ENCODE measurements at regions not wholly inside any gene's neighbourhood (a gene's known extent, or its start where the extent isn't known, plus 50 kb on each side); places are given as distances from the start of the nearest gene placed in this dataset.

GRCh38 chr16:50996166-50996829, 154.8 kb downstream of the SALL1 start:
- Histone ChIP-seq H3K4me3 (no peak overlapping the region), H3K4me1 (no peaks in the 10 kb centered on the region), H3K9me3 (no peaks in the 10 kb centered on the region), H3K36me3 (no peaks in the 10 kb centered on the region), H3K27ac (no peak overlapping the region), H3K27me3 (no peaks in the 10 kb centered on the region)
- intact Hi-C loops (cut with DNase I): no loop called here
- no peak for DNase-seq
- TF ChIP-seq CTCF (IDR thresholded peaks at IDR 0.05): no peak
- ATAC-seq: no peak

GRCh38 chr16:50994995-50995394, 156.1 kb downstream of the SALL1 start:
- Histone ChIP-seq H3K4me1 (no peaks in the 10 kb centered on the region), H3K9me3 (no peaks in the 10 kb centered on the region), H3K27ac (no peak overlapping the region), H3K36me3 (no peaks in the 10 kb centered on the region), H3K27me3 (no peaks in the 10 kb centered on the region), H3K4me3 (no peak overlapping the region)
- TF ChIP-seq CTCF (IDR thresholded peaks at IDR 0.05): no peak
- intact Hi-C loops (cut with DNase I): no loop called here
- no peak for DNase-seq
- no peak for ATAC-seq

- DNase-seq (no peak), ATAC-seq (no peak)
Observed at GRCh38 chr16:50992350-50993032, 158.6 kb downstream of the SALL1 start.

GRCh38 chr16:50991436-50991835, 159.6 kb downstream of the SALL1 start:
- TF ChIP-seq CTCF (IDR thresholded peaks at IDR 0.05): no peak
- Histone ChIP-seq H3K4me1 (no peaks in the 10 kb centered on the region), H3K9me3 (no peaks in the 10 kb centered on the region), H3K36me3 (no peaks in the 10 kb centered on the region), H3K27ac (no peak overlapping the region), H3K4me3 (no peak overlapping the region), H3K27me3 (no peaks in the 10 kb centered on the region)
- DNase-seq (no peak), ATAC-seq (no peak)
- intact Hi-C loops (cut with DNase I): no loop called here

More at GRCh38 chr16:50992350-50993032, 158.6 kb downstream of the SALL1 start:
- Histone ChIP-seq H3K27me3 (no peaks in the 10 kb centered on the region), H3K9me3 (no peaks in the 10 kb centered on the region), H3K36me3 (no peaks in the 10 kb centered on the region), H3K4me1 (no peaks in the 10 kb centered on the region), H3K27ac (no peak overlapping the region), H3K4me3 (no peak overlapping the region)
- TF ChIP-seq CTCF (IDR thresholded peaks at IDR 0.05): no peak
- intact Hi-C loops (cut with DNase I): no loop called here

GRCh38 chr16:50991006-50991405, 160.1 kb downstream of the SALL1 start:
- H3K27me3 ChIP-seq: no peaks in the 10 kb centered on the region
- DNase-seq: no peak
- TF ChIP-seq CTCF (IDR thresholded peaks at IDR 0.05): no peak
- no peak overlapping the region for H3K27ac ChIP-seq
- no peak for ATAC-seq
- intact Hi-C loops (cut with DNase I): no loop called here
- no peaks in the 10 kb centered on the region for H3K36me3 ChIP-seq
- no peak overlapping the region for H3K4me3 ChIP-seq
- H3K4me1 ChIP-seq: no peaks in the 10 kb centered on the region
- H3K9me3 ChIP-seq: no peaks in the 10 kb centered on the region
